ENCODE measurements at regions not wholly inside any gene's neighbourhood (a gene's known extent, or its start where the extent isn't known, plus 50 kb on each side); places are given as distances from the start of the nearest gene placed in this dataset.

GRCh38 chr5:68033961-68034571 is 181.5 kb upstream of the PIK3R1 start:
- Histone ChIP-seq H4K20me1 (ENCODE audit: control insufficient read depth, insufficient read depth, low read length, poor library complexity, severe bottlenecking) (no peaks in the 10 kb centered on the region), H3K9me3 (ENCODE audit: control extremely low read depth in 1 of 3, control insufficient read depth in 2 of 3, insufficient read depth in 1 of 3, low read length in 2 of 3) (no peaks in the 10 kb centered on the region), H3K27ac (ENCODE audit: low read length in 2 of 2) (no peak overlapping the region), H3K79me2 (ENCODE audit: control insufficient read depth, insufficient read depth, low read length) (no peaks in the 10 kb centered on the region), H3K4me2 (replicated peaks; ENCODE audit: low read depth, low read length, poor library complexity, severe bottlenecking) (no peak overlapping the region), H3K4me3 (ENCODE audit: control extremely low read depth in 1 of 5, extremely low read depth in 1 of 5, insufficient read depth in 1 of 5, low read depth in 2 of 5, low read length in 4 of 5) (no peak overlapping the region), H2AFZ (ENCODE audit: insufficient read depth, low read depth, low read length, poor library complexity, severe bottlenecking) (no peak overlapping the region), H3K27me3 (replicated peaks in 1 of 4; ENCODE audit: control extremely low read depth in 1 of 4, control insufficient read depth in 3 of 4, insufficient read depth in 4 of 4, low read length in 3 of 4) (no peaks in the 10 kb centered on the region), H3K4me1 (ENCODE audit: control insufficient read depth in 2 of 2, insufficient read depth in 2 of 2, low read length in 2 of 2) (no peaks in the 10 kb centered on the region), H3K9ac (ENCODE audit: low read length) (no peak overlapping the region), H3K36me3 (replicated peaks in 1 of 2; ENCODE audit: control extremely low read depth in 1 of 2, control insufficient read depth in 1 of 2, extremely low read depth in 1 of 2, insufficient read depth in 2 of 2, low read length in 1 of 2) (no peaks in the 10 kb centered on the region)
- ChIA-PET POLR2A (no interaction called here), CTCF (no interaction called here)
- TF ChIP-seq EZH2 (IDR thresholded peaks at IDR 0.05; ENCODE audit: borderline replicate concordance, insufficient read depth, low read depth, low read length, poor library complexity, severe bottlenecking), result no peak
- TF ChIP-seq CTCF (IDR thresholded peaks at IDR 0.05), result no peak
- DNase-seq (no peak), ATAC-seq (ENCODE audit: low read depth) (no peak)
- Mint-ChIP-seq H3K27ac (no peak overlapping the region), H3K4me3 (no peak overlapping the region), H3K4me1 (no peaks in the 10 kb centered on the region), H3K27me3 (peaks cover 3% of the 10 kb centered on the region), H3K9me3 (ENCODE audit: insufficient read depth) (no peaks in the 10 kb centered on the region)
- WGBS (ENCODE audit: insufficient coverage), result 100% methylated on average over 1 of the region's 4 CpGs
- intact Hi-C loops (cut with micrococcal nuclease), result no loop called here

- Histone ChIP-seq H3K79me2 (ENCODE audit: control insufficient read depth, insufficient read depth, low read length) (no peaks in the 10 kb centered on the region), H3K27ac (ENCODE audit: low read length in 2 of 2) (no peak overlapping the region), H3K9ac (ENCODE audit: low read length) (no peak overlapping the region), H4K20me1 (ENCODE audit: control insufficient read depth, insufficient read depth, low read length, poor library complexity, severe bottlenecking) (no peaks in the 10 kb centered on the region), H3K36me3 (replicated peaks in 1 of 2; ENCODE audit: control extremely low read depth in 1 of 2, control insufficient read depth in 1 of 2, extremely low read depth in 1 of 2, insufficient read depth in 2 of 2, low read length in 1 of 2) (no peaks in the 10 kb centered on the region), H3K9me3 (ENCODE audit: control extremely low read depth in 1 of 3, control insufficient read depth in 2 of 3, insufficient read depth in 1 of 3, low read length in 2 of 3) (no peaks in the 10 kb centered on the region), H3K4me3 (ENCODE audit: control extremely low read depth in 1 of 5, extremely low read depth in 1 of 5, insufficient read depth in 1 of 5, low read depth in 2 of 5, low read length in 4 of 5) (no peak overlapping the region), H3K27me3 (replicated peaks in 1 of 4; ENCODE audit: control extremely low read depth in 1 of 4, control insufficient read depth in 3 of 4, insufficient read depth in 4 of 4, low read length in 3 of 4) (no peaks in the 10 kb centered on the region), H3K4me2 (replicated peaks; ENCODE audit: low read depth, low read length, poor library complexity, severe bottlenecking) (no peak overlapping the region), H2AFZ (ENCODE audit: insufficient read depth, low read depth, low read length, poor library complexity, severe bottlenecking) (no peak overlapping the region), H3K4me1 (ENCODE audit: control insufficient read depth in 2 of 2, insufficient read depth in 2 of 2, low read length in 2 of 2) (no peaks in the 10 kb centered on the region)
- POLR2A ChIA-PET, result no interaction called here
- no peak for ATAC-seq (ENCODE audit: low read depth)
- Mint-ChIP-seq H3K27ac (no peak overlapping the region), H3K9me3 (ENCODE audit: insufficient read depth) (no peaks in the 10 kb centered on the region), H3K4me1 (no peaks in the 10 kb centered on the region), H3K27me3 (peaks cover 3% of the 10 kb centered on the region), H3K4me3 (no peak overlapping the region)
- WGBS (ENCODE audit: insufficient coverage), result 93% methylated on average over 3 of the region's 5 CpGs
- intact Hi-C loops (cut with micrococcal nuclease), result no loop called here
- DNase-seq, result no peak
- CTCF ChIA-PET, result no interaction called here
- TF ChIP-seq CTCF (IDR thresholded peaks at IDR 0.05) (no peak), EZH2 (IDR thresholded peaks at IDR 0.05; ENCODE audit: borderline replicate concordance, insufficient read depth, low read depth, low read length, poor library complexity, severe bottlenecking) (no peak)
Observed at GRCh38 chr5:68033029-68033428, 182.5 kb upstream of the PIK3R1 start.

Measured in B cell (primary cell).